Stimulated activated CD4-positive, alpha-beta T cell treated with anti-CD3 and anti-CD28 coated beads, Interleukin-4, amount 100 ng/mL, for 4 hours (primary cell): ENCODE measurements at regions not wholly inside any gene's neighbourhood (a gene's known extent, or its start where the extent isn't known, plus 50 kb on each side); places are given as distances from the start of the nearest gene placed in this dataset.

Experiments used
- DNase-seq, 2 experiments: peaks; one replicate each; pipeline ENCODE4 v3.0.0-alpha.2; 2020

GRCh38 chr22:48740731-48741405 is 1086.8 kb downstream of the BRD1 start:
- DNase-seq: no peak

GRCh38 chr22:48740086-48740730 is 1087.5 kb downstream of the BRD1 start:
- no peak for DNase-seq

- no peak for DNase-seq
Observed at GRCh38 chr22:48739348-48740085, 1088.2 kb downstream of the BRD1 start.

GRCh38 chr22:48738204-48738980 is 1089.3 kb downstream of the BRD1 start:
- DNase-seq: no peak

GRCh38 chr22:48737461-48738203 is 1090.0 kb downstream of the BRD1 start:
- no peak for DNase-seq

- no peak for DNase-seq
Observed at GRCh38 chr22:48736593-48737460, 1090.8 kb downstream of the BRD1 start.

GRCh38 chr22:48734961-48735360 is 1092.7 kb downstream of the BRD1 start:
- DNase-seq: no peak

- DNase-seq: no peak
Observed at GRCh38 chr22:48734359-48734758, 1093.3 kb downstream of the BRD1 start.

- DNase-seq: no peak
Observed at GRCh38 chr22:48729499-48730171, 1098.0 kb downstream of the BRD1 start.

GRCh38 chr22:48727454-48728058 is 1100.1 kb downstream of the BRD1 start:
- no peak for DNase-seq

GRCh38 chr22:48724899-48725298 is 1102.8 kb downstream of the BRD1 start:
- DNase-seq: no peak

GRCh38 chr22:48722661-48723060 is 1105.0 kb downstream of the BRD1 start:
- DNase-seq: no peak

- no peak for DNase-seq
Observed at GRCh38 chr22:48721395-48721669, 1106.3 kb downstream of the BRD1 start.

GRCh38 chr22:48720662-48721394 is 1106.8 kb downstream of the BRD1 start:
- no peak for DNase-seq

GRCh38 chr22:48719978-48720661 is 1107.6 kb downstream of the BRD1 start:
- no peak for DNase-seq

- DNase-seq: no peak
Observed at GRCh38 chr22:48718818-48719500, 1108.7 kb downstream of the BRD1 start.

GRCh38 chr22:48717883-48718817 is 1109.5 kb downstream of the BRD1 start:
- no peak for DNase-seq
